ENCODE measurements at regions not wholly inside any gene's neighbourhood (a gene's known extent, or its start where the extent isn't known, plus 50 kb on each side); places are given as distances from the start of the nearest gene placed in this dataset.

- TF ChIP-seq CTCF (IDR thresholded peaks at IDR 0.05; ENCODE audit: low read depth, low read length): no peak
- Histone ChIP-seq H3K4me3 (ENCODE audit: low read depth, low read length) (no peak overlapping the region), H3K9me3 (ENCODE audit: severe bottlenecking) (no peaks in the 10 kb centered on the region), H3K27me3 (ENCODE audit: insufficient read depth, low read depth, severe bottlenecking) (no peaks in the 10 kb centered on the region), H3K27ac (no peak overlapping the region), H3K36me3 (no peaks in the 10 kb centered on the region)
- no peak for DNase-seq
These were observed 415.9 kb upstream of the SLC8A1 start for GRCh38 chr2:40867829-40868228.

GRCh38 chr2:40872580-40872979 is 420.7 kb upstream of the SLC8A1 start:
- Histone ChIP-seq H3K36me3 (no peaks in the 10 kb centered on the region), H3K27me3 (ENCODE audit: insufficient read depth, low read depth, severe bottlenecking) (no peaks in the 10 kb centered on the region), H3K27ac (no peak overlapping the region), H3K9me3 (ENCODE audit: severe bottlenecking) (no peaks in the 10 kb centered on the region), H3K4me3 (ENCODE audit: low read depth, low read length) (no peak overlapping the region)
- TF ChIP-seq CTCF (IDR thresholded peaks at IDR 0.05; ENCODE audit: low read depth, low read length): no peak
- no peak for DNase-seq

DNA sequence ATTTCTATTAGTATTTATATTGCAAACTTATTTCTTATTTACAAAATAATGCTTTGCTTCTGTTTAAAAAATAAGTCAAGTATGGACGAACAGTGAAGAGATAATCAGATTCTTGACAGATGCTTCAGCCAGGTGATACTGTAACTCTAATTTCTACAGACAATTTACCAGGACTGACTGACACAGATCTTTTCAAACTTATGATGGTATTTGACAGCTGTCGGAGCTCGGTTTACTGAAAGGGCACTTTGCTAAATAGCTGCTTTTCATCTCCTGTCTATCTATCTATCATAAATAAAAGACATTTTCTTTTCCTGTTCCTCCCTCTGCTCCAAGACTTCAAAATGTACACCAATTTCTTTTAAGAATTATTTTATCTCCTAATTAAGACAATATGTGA is 422.5 kb upstream of the SLC8A1 start:
- H3K27me3 ChIP-seq (ENCODE audit: insufficient read depth, low read depth, severe bottlenecking): no peaks in the 10 kb centered on the region
- H3K4me3 ChIP-seq (ENCODE audit: low read depth, low read length): no peak overlapping the region
- DNase-seq: no peak

DNA sequence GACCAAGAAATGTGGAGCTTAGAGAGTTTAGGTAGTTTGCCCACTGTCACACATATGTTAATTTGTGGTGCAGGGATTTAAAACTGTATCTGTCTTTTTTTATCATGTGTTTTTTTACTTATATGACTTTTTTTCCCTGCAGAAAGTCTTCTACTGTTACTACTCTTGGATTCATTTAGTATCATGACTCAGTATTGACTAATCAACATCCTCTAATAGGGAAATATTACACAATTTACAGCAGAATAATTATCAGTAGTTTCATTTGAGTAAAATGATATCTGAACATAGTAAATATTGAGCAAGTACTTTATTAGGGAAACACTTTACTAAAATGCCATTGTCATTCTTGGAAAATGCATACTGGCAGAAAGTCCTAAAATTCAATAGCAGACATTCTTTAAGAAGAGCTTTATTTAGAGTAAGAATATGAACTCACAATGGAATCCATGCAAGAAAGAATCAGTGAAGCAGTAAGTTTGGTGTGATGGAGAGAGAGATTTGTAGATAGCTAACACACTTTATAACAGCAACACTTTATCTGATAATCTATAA is 425.9 kb upstream of the SLC8A1 start:
- Histone ChIP-seq H3K36me3 (no peaks in the 10 kb centered on the region), H3K4me3 (ENCODE audit: low read depth, low read length) (no peak overlapping the region), H3K9me3 (ENCODE audit: severe bottlenecking) (no peaks in the 10 kb centered on the region), H3K27me3 (ENCODE audit: insufficient read depth, low read depth, severe bottlenecking) (no peaks in the 10 kb centered on the region), H3K27ac (no peak overlapping the region)
- TF ChIP-seq CTCF (IDR thresholded peaks at IDR 0.05; ENCODE audit: low read depth, low read length): no peak
- no peak for DNase-seq

More for the DNA sequence above, 422.5 kb upstream of the SLC8A1 start:
- H3K9me3 ChIP-seq (ENCODE audit: severe bottlenecking): no peaks in the 10 kb centered on the region
- no peak for TF ChIP-seq CTCF (IDR thresholded peaks at IDR 0.05; ENCODE audit: low read depth, low read length)
- H3K27ac ChIP-seq: no peak overlapping the region
- H3K36me3 ChIP-seq: no peaks in the 10 kb centered on the region

DNA sequence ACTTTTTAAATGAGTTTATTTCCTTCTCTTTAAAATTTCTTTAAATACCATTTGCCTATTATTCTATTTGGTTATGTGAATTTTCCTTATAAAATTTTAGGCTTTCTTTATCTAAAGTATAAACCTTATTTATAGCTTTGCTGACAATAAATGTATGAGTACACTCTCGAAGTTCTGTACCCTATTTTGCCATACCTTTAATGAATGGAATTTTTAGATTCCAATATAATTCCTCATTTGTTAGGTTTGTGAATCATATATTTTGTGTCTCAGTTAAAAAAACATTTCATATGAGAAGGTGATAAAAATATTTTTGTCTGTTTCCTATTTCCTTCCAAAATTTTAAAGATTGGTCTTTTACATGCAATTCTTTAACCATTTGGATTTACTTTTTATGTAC is 427.4 kb upstream of the SLC8A1 start:
- Histone ChIP-seq H3K4me3 (ENCODE audit: low read depth, low read length) (no peak overlapping the region), H3K27me3 (ENCODE audit: insufficient read depth, low read depth, severe bottlenecking) (no peaks in the 10 kb centered on the region), H3K36me3 (no peaks in the 10 kb centered on the region), H3K27ac (no peak overlapping the region), H3K9me3 (ENCODE audit: severe bottlenecking) (no peaks in the 10 kb centered on the region)
- TF ChIP-seq CTCF (IDR thresholded peaks at IDR 0.05; ENCODE audit: low read depth, low read length): no peak
- no peak for DNase-seq

DNA sequence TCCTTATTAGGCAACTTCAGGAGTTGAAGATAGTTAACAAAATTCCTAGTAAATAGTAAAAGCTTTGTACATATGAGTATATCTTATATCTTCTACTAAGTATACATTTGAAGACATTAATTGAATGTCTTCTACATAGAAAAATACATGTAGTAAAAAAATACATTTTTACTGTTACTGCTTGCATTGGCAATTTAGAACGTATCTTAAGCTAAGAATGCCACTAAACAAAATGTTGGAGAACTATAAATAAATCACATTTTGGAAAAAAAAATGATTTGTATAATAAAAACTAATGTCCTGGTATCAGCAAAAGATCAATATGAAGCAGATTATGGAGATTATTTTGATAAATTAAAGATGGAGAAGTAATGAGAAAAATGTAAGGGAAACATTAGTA is 434.2 kb upstream of the SLC8A1 start:
- H3K36me3 ChIP-seq: no peaks in the 10 kb centered on the region
- H3K27ac ChIP-seq: no peak overlapping the region
- no peaks in the 10 kb centered on the region for H3K27me3 ChIP-seq (ENCODE audit: insufficient read depth, low read depth, severe bottlenecking)
- no peak overlapping the region for H3K4me3 ChIP-seq (ENCODE audit: low read depth, low read length)
- no peak for DNase-seq
- no peaks in the 10 kb centered on the region for H3K9me3 ChIP-seq (ENCODE audit: severe bottlenecking)
- no peak for TF ChIP-seq CTCF (IDR thresholded peaks at IDR 0.05; ENCODE audit: low read depth, low read length)
